ENCODE measurements at regions not wholly inside any gene's neighbourhood (a gene's known extent, or its start where the extent isn't known, plus 50 kb on each side); places are given as distances from the start of the nearest gene placed in this dataset.
"Not testable (repeated sequence)": the region's sequence is repeated elsewhere in the genome, so short reads cannot be mapped to it uniquely, and the experiment has no call there.

GRCh38 chr9:2413160-2413805, 208.3 kb upstream of the VLDLR start:
- DNase-seq = no peak
- intact Hi-C loops (cut with DNase I) = no loop called here

- intact Hi-C loops (cut with DNase I) = no loop called here
- DNase-seq = no peak
These were observed 207.1 kb upstream of the VLDLR start for GRCh38 chr9:2414465-2414864.

DNA sequence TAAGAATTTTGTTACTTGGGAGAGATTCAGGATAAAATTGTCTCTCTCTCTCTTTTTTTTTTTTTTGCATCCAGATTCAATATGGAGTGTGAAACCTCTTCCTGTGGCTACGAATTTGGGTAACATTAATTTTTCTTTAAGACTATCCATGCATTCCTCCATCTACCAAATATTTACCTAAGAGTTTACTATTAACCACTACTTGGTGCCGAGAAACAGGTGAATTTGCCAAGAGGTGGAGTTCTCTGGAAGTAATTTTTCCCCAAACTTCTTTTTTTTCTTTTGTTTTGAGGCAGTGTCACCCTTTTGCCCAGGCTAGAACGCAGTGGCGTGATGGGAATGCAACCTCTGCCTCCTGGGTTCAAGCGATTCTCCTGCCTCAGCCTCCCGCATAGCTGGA, 206.3 kb upstream of the VLDLR start:
- intact Hi-C loops (cut with DNase I) = no loop called here
- no peak for DNase-seq

- no peak for DNase-seq
- intact Hi-C loops (cut with DNase I) = no loop called here
These were observed 203.9 kb upstream of the VLDLR start for GRCh38 chr9:2417730-2418129.

DNA sequence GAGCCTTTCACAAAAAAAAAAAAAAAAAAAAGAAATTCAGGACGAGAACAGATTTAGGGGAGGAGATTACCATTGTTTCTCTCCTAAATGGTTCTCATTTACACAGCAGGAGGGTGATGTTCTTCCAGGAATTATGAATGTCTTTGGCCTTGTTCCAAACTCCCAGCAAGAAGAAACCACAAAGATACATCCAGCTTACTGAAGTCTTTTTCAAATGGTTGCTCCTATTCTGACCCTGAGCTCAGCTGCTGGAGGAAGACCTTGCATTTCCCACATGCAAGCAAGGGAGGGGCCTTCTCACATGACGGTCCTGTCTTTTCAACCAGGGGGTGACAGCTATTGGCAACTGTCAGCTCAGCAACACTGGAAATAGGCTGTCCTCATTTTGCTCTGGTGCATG, 203.0 kb upstream of the VLDLR start:
- intact Hi-C loops (cut with DNase I) = no loop called here
- DNase-seq = peak in 1 of 42 donors; percentile 6

DNA sequence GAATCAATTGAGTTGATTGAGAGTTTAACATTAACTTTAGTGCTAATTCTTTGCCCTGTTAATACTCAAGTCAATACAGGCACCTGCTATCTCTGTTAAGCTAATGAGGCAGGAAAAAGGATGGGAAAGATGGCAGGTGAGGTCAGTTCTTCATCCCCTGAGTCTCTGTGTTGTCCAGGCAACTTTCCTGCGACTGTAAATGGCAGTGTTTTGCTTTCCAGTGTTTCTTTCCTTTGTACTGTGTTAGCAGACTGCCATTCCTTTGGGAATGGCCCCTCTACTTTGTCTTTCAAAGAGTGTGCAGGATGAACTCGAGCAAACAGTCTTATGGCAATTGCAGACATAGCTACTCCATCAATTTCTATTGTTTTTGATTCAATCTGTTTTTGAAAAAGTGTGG, 202.2 kb upstream of the VLDLR start:
- intact Hi-C loops (cut with DNase I) = no loop called here
- no peak for DNase-seq

DNA sequence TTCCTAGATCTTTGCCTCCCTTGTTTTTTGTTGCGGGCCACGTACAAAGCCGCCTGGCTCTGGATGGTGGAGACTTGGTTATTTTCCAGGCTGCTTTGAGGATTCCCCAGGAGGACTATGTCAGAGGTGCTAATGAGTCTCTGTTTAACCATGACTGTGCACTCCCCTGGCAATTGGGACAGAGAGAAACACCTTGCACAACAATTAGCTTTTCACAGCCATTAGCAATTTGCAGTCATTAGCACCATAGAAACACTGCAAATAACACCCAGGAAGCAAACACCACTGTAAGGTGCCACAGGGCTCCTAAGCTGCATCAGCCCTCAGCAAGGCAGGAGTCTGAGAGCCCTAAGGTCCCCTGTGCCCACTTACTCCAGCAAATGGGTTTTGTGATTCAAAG, 201.0 kb upstream of the VLDLR start:
- intact Hi-C loops (cut with DNase I) = no loop called here
- DNase-seq = no peak

DNA sequence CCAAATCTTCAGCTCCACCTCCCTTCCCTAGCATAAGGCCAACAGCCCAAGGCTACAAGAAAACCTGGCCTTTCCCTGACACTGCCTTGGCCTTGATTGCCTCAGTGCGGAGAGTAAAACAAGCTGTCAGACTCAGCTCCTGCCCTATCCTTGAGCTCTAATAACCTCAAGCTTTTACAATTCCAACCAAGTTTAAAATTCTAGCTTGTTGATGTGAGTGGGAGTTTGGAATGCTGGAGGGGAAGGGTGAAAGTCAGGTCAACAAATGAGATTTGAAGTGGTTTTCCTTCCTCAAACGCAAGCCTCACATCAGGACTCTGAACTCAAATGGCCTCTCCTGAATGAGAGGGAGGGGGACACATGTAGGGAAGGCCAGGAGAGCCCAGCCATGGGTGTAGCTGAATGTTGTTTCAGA, 197.0 kb upstream of the VLDLR start:
- intact Hi-C loops (cut with DNase I) = no loop called here
- no peak for DNase-seq

DNA sequence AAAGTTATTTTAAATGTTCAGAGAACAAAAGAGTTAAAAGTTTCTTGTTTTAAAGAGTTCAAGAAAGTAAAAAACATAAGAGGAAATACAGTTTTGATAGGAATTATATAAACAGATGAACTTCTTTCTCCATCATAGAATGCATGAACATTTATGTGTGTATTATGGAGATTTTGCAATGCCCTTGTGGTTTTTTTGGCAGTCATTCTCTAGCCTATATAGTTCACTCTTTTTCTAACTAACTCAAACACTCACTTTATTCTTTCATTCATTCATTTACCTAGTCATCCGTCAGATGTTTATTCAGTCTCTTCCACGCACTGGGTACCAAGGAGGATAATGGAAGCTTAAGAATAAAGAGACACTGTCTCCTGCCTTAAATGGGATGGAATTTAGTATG, 195.9 kb upstream of the VLDLR start:
- intact Hi-C loops (cut with DNase I) = no loop called here
- DNase-seq = no peak

DNA sequence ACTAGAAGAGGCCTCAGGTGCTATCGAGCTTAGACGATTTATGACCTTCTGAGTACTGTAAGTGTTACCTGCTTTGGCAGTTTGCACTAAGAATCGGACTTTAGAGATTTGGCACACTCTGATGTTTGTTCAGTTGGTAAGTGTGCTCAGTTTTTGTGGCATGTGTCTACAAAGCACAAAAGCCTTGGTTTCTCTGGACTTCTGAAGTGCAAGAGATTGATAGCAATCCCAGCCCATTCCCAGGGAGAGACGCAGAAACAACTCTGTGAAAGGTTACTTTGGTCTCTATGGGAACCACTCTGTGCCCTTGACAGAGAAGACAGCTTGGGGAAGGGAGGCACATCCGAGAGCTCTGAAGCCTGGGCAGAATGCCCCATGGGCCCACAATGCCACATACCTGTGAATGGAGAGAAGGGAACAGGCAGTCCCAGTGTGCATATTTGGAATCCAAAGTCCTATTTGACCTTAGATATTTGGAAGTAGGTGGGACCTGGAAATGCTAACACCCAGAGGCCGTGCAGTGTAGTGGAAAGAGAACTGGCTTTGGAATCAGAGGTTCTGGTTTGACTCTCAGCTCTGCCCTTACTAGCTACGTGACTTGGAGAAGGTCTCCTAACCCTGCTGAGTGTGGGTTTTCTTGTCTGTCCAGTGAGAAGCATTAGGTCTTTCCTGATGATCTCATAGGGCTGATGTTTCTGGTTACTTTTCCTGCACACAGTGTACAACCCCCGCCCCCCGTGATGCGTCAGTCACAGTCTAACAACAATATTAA, 194.3 kb upstream of the VLDLR start:
- no peak for DNase-seq

GRCh38 chr9:2439957-2440356, 181.6 kb upstream of the VLDLR start:
- intact Hi-C loops (cut with DNase I) = no loop called here
- DNase-seq = no peak

More for the DNA sequence above, 194.3 kb upstream of the VLDLR start:
- intact Hi-C loops (cut with DNase I) = no loop called here

GRCh38 chr9:2443933-2444332, 177.7 kb upstream of the VLDLR start:
- DNase-seq; intact Hi-C loops (cut with DNase I): not testable (repeated sequence)

GRCh38 chr9:2448193-2448738, 173.3 kb upstream of the VLDLR start:
- DNase-seq = no peak
- intact Hi-C loops (cut with DNase I) = no loop called here

DNA sequence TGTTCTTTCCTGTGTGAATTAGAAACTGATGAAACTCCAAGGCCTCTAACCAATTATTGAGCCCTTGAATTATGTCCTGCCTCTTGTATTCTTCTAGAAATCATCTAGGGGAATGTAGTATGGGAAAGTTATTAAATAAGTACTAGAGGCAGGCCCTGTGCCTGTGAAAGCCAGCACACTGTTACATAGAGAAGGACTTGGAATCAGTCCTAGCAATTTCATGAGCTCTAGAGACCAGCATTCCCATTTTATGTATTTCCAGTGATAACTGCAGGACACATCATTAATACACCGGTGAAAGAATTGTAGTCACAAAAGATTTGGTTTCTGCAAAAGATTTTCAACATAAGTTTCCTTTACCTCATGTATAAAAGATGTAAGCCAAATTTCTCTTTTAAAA, 168.5 kb upstream of the VLDLR start:
- DNase-seq = no peak
- intact Hi-C loops (cut with DNase I) = no loop called here

DNA sequence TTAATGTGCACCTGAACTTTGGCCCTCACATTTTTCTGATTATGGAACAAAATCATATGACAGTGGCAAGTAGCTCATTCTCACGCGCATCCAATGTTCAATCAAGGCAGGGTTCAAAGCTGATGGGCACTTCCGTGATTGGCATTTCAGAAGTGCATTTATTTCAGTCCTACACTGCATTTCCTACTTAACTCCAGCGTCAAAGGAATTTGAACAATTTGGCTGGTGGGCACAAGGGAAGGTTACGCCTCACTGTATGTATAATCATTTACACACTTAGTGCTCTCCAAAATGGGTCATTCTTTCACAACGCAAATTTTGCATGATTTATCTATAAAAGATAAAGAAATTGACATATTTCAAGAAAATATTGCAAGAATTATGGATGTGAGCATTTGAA, 167.9 kb upstream of the VLDLR start:
- intact Hi-C loops (cut with DNase I) = no loop called here
- DNase-seq = no peak

DNA sequence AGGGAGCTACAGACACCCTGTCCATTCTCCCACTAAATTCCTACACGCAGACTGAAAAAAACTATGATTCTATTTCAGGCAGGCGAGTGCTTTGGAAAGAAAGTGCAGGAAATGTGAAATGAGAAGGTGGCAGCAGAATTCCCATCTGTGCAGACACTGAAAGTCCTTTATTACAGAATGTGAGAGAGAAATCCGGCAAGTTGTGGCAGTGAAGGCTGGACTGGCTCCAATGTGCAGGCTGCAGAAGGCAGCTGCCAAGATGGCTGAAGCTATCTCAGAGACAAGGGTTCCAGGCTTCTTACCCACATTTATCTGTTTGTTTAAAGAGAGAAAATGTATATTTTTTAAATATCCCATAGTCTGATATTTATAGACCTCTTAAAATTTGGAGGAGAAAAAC, 161.8 kb upstream of the VLDLR start:
- DNase-seq = peak in 31 of 42 donors; percentile 6 to 64 (median 39)
- intact Hi-C loops (cut with DNase I) = no loop called here

- DNase-seq = no peak
- intact Hi-C loops (cut with DNase I) = no loop called here
These were observed 159.7 kb upstream of the VLDLR start for GRCh38 chr9:2461892-2462291.

DNA sequence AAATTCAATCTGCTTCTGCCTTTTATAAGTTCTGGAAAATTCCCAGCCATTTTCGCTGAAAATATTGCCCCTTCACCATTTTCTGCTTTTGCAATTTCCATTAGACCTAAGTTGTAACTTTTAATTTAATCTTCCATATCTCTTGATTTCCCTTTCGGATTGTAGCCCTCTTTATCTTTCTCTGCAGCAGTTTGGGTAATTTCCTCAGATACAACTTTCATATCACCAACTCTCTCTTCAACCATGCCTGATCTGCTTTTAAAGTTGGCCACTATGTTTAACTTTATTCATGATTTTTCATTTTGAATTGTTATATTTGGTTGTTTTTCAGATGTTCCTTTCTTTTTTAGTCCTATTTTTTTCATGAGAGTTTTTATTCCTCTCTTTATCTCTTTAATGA, 157.0 kb upstream of the VLDLR start:
- DNase-seq = no peak
- intact Hi-C loops (cut with DNase I) = no loop called here

DNA sequence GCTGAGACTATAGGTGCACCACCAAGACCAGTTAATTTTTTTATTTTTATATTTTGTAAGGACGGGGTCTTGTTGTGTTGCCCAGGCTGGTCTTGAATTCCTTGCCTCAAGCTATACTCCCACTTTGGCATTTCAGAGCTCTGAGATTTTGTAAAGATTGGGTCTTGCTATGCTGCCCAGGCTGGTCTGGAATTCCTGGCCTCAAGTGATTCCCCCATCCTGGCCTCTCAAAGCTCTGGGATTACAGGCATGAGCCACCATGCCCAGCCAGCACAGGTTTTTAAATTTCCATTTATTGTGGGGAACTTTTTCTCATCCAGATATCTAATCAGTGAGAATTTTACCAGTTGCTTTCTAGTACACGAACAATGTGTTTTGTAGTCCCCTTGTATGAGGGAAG, 156.1 kb upstream of the VLDLR start:
- intact Hi-C loops (cut with DNase I) = no loop called here
- DNase-seq = no peak

GRCh38 chr9:2465921-2466460, 155.6 kb upstream of the VLDLR start:
- intact Hi-C loops (cut with DNase I) = no loop called here
- no peak for DNase-seq

GRCh38 chr9:2466703-2467102, 154.9 kb upstream of the VLDLR start:
- DNase-seq = no peak
- intact Hi-C loops (cut with DNase I) = no loop called here

All from head of caudate nucleus (tissue), 42 donors.